ENCODE measurements at regions not wholly inside any gene's neighbourhood (a gene's known extent, or its start where the extent isn't known, plus 50 kb on each side); places are given as distances from the start of the nearest gene placed in this dataset.
"Not testable (repeated sequence)": the region's sequence is repeated elsewhere in the genome, so short reads cannot be mapped to it uniquely, and the experiment has no call there.

DNA sequence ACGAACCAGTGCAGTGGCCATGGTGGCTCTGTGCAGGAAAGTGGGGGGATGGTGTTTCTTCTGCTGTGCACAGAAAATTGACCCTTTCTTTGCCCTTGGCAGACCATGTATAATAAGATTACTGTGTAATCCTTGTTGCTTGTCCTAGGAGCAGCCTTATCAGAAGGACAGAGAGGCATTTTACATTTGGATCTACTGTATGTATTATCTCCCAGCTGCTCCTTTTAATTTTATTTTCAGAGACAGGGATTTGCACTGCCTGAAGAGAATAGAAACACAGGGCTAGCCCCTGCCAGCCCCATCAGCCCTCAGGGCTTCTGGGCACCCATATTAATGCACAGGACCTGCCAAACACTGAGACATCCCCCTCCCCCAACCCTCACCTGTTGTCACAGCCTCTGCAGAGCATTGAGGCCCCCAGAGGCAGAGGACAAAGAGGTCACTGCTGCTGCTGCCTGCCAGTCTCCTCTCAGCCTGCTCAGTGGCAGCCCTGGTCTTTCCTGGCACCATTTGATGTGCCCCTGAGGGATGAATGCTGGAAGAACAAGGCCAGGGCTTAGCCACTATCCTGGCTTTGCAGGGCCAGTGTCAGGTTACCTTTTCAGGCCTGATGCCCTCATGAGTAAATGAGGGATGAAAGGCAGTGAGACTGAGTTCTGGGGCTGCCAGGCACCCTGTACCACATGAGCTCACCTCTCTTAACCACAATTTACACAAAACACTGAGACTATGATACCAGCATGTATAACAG, 533.4 kb downstream of the NTRK3 start:
- no peak for DNase-seq

DNA sequence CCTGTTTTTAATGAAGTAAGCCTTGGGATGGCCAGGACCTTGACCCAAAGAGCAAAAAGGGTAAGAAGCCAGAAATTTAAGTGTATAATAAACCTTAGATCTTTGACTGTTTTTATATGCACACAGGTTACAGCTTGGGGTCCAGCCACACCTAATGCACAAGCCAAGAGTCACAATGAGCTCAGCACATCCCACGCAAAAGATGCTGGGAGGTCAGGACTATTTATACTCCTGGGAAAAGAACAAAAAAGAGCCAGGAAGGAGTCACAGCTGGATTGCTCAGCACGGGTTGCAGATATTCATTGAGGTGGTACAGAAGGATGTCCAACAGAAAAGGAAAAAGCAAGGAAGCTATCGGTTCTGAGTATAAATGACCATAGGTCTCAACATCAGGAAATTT, 536.3 kb downstream of the NTRK3 start:
- no peak for DNase-seq

DNA sequence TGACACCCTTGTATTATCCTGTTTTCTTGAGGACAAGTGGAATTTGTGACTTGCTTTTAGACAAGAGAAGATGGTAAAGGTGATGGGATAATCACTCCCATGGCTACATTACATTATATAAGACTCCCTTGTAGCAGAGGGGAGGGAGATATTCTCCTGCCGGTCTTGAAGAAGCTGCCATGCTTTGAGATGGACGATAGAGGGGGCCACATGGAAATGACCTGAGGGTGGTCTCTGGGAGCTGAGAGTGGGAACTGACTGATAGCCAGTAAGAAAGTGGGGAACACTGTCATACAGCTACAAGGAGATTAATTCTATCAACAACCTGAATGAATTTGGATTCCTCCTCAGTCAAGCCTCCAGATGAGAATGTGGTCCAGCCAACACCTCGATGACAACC, 540.1 kb downstream of the NTRK3 start:
- no peak for DNase-seq

DNA sequence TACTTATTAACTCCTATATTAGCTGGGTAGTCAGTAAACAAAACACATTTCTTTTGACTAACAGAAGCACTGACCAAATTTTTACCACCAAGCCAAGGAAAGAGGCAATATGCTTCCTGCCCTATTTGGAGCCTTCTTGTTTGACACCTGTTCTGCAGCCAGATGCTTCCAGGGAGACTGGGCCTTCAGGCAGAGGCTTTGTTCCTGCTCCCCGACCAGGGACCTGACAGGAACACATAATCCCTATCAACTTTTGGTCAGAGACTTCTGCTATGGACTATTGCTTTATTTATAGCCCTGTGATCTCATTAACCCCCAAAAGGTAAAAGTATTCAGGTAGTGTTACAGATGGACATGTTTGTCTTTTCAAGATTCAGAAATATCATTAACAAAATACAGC, 541.3 kb downstream of the NTRK3 start:
- no peak for DNase-seq

DNA sequence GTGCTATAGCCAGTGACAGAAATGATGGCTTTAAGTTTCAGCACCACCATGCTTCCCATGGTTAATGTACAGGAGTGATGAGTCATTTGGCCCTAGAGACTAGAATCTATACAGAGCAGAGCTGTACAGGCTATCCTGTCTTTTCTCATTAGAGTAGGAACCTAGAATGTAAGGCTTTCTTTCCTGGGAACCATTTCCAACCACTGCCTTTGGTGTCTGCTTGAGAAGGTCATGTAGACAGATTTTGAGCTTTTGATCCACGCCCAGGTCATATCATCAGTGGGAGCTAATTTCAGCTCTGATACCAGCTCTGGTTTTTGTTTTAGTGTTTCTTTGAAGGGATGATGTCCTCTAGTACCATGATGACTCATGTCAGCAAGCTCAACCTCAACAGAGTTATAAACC, 543.1 kb downstream of the NTRK3 start:
- DNase-seq: no peak

DNA sequence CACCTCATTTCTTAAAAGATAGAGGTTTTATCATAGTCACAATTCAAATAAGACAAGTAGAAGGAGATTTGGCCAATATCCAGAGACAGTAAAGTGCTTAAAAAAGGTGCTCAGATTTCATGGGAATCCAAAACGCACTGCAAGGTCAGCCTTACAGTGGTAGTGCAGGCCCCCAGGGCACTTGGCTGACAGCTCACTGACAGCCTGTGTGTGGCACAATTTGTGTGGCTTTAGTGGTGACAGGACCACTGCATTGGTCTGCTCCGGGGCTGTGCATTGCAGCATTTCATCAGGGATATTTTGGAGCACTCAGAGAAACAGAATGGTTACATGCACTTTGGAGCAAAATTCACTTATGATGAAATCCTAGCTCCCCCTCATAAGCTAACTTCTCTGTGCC, 544.3 kb downstream of the NTRK3 start:
- no peak for DNase-seq

DNA sequence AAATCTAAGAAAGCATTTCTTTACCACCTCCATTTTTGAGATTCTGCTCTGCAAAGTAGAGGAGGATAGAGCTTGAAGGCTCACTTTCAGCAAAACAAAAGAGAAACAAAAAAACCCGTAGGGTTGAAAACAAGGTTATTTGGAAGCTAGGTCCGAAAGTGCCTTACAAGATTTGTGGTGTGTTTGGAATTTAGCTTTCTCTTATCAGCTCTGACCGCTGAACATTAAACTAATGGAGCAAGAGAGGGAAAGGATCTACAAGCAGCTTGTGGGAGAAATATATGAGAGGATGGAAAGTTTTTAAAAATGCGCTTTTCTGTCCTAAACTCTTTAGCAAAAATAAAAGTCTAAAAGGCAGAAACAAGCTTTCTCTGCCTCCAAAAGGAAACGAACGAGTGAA, 545.5 kb downstream of the NTRK3 start:
- no peak for DNase-seq

DNA sequence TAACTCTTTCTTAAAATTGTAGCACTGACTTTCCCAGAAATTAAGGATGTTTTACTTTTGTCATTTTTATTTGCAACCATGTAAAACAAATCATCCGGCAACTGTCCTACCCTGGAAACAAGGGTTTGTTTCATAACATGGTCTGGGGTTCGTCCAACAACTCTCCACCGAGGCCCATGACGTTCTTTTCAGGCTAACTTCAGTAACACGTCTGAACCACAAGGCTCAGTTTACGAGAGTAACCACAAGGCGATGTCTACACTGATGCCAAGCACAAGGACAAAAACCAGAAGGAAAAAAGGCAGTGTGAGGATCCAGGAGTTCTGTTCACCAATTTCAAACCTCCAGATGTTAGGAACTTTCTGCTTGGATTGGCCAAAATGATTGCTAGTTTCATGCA, 546.1 kb downstream of the NTRK3 start:
- no peak for DNase-seq

DNA sequence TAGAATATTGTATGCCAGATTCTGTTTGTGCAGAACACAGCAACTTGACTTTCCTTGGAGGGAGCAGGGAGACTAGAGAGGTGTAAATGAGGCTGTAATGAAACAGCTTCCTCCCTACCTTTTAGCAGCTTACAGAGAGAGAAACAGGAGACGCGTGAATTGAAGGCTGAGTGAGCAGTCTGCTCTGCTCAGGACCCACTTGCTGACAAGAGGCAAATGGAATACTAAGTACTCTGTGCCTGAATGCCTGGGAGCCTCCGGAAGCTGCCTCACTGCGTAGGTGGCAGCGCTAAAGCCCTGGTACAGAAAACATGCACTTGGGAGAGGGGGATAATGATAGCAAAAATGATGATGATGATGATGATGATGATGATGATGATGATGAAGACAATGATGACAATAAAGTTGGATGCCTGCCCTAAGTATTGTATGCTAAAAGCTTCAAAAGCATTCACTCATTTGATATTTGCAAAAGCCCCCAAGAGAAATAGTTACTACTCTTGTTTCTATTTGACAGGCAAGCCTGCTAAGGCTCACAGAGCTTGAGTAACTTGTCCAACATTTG, 548.9 kb downstream of the NTRK3 start:
- no peak for DNase-seq

DNA sequence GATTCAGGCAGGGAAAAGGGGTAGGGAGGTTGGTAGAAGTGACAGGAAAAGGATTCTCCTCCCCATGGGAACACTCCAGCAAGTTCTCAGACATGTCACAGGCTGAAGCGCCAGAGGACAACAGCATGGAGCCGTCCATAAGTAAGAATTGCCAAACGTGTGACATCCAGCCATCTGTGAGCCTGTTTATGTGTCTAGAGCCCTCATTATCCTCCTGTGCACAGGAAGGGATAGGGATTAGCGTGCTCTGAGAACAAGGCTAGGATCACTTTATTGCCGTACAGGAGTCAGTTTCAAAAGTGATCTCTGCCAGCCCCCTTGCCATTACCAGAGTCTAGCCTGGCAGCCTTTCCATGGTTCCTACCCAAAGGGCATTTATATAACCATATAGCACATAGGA, 549.5 kb downstream of the NTRK3 start:
- no peak for DNase-seq

DNA sequence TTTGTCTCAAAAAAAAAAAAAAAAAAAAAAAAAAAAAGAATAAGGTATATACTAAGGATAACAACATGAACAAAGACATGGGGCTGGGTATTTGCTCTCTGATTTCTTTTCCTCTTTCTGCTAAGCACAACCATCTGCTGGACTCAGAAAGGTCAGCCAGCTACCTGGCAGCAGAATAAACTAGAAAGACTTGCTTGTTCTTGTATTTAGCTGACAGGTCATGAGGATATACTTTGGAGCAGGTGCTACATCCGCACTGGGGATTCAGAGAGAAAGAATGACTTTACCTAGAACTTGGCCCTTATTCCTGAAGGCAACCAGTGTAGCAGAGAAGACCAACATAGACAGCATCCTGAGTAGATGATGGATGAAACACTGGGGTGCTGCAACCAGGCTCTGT, 550.5 kb downstream of the NTRK3 start:
- DNase-seq: no peak

DNA sequence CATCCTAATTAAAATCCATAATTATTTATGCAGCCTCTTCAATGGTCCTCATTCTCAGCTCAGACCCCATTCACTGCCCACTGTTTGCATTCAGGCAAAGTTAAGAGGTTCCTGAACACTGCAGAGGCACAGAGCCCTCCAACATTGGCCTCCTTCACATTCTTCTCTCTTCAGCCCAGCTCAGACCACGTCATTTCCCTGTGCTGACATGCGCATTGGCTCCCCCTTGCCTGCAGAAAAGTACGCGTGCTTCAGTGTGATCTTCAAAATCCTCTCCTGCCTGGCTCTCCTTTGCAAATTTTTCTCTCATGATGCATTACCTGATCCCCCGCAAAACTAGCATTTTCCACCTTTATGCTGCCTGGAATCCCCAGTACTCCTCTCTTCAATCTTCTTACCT, 552.3 kb downstream of the NTRK3 start:
- DNase-seq: no peak

DNA sequence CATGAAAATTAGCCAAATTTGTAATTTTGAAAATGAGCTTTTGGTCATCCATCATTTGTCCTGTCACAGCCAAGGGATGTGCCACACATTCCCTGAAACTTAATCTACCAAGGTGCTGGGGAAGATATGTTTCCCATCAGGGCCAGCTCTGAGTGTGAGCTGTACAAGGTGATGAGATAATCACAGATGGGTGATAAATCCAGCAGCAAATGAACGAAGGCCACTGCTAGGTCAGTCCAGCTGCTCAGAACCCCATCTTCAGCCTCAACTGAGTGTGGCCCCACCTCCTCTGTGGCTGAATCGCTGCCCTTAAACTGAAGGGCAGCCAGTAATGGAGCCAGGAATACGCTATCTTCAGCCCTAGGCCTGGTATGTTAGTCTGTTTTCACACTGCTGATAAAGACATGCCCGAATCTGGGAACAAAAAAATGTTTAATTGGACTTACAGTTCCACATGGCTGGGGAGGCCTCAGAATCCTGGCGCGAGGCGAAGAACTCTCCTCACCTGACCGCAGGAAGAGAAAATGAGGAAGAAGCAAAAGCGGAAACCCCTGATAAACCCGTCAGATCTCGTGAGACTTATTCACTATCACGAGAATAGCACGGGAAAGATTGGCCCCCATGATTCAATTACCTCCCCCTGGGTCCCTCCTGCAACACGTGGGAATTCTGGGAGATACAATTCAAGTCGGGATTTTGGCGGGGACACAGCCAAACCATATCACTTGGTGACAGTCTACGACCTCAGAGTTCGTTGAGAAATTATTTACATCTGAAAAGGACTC, 553.0 kb downstream of the NTRK3 start:
- no peak for DNase-seq

DNA sequence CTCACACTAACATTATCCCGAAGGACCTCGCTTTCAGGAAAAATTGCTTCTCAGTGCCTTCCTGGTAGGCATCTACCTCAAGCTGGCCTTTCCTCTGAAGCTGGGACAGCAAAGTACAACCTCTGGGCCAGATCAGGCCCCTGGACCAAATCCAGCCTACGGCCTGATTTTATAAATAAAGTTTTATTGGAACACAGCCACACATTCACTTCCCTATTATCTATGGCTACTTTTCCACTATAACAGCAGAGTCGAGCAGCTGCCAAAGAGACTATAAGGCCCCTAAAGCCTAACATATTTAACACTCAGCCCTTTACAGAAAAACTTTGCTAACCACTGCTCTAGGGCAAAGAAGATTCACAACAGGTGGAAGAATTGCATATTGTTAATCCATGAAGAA, 554.3 kb downstream of the NTRK3 start:
- no peak for DNase-seq

DNA sequence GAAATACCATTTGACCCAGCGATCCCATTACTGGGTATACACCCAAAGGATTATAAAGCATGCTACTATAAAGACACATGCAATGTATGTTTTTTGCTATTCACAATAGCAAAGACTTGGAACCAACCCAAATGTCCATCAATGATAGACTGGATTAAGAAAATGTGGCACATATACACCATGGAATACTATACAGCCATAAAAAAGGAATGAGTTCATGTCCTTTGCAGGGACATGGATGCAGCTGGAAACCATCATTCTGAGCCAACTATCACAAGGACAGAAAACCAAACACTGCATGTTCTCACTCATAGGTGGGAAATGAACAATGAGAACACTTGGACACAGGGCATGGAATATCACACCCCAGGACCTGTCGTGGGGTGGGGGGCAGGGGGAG, 558.1 kb downstream of the NTRK3 start:
- DNase-seq: not testable (repeated sequence)

DNA sequence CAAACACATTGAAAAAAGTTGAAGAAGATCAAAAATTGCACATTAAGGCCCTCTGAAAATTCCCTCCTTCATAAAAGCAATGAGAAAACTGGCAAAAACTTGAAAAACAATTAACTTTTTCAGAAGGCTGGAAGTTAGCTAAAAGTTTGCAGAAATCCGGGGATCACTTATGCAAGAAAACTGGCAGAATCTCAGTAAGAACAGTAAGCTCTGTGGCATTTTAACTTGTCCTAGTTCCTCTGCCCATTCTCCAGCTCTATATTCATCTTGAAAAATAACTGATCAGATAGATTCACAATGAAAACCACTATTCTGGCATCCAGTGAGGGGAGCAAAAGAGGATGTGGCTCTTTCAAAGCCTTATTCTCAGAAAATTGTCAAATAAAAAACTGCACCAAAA, 566.8 kb downstream of the NTRK3 start:
- no peak for DNase-seq

DNA sequence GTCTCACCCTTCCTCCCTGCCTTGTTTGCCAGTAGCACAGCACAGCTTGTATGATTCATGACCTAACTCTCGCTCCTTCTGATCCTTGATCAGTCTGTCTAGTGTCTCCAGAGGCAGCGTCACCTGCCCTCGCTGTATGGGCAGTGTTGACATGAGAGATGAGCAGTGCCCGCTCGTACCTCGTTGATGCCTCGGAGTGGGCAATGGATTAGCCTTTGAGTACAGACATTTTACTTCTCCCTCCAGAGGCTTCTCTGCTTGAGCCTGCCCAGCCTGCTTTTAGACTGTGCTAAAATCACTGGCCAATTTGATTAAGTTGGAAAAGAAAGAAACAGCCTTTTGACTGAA, 569.0 kb downstream of the NTRK3 start:
- DNase-seq: no peak

DNA sequence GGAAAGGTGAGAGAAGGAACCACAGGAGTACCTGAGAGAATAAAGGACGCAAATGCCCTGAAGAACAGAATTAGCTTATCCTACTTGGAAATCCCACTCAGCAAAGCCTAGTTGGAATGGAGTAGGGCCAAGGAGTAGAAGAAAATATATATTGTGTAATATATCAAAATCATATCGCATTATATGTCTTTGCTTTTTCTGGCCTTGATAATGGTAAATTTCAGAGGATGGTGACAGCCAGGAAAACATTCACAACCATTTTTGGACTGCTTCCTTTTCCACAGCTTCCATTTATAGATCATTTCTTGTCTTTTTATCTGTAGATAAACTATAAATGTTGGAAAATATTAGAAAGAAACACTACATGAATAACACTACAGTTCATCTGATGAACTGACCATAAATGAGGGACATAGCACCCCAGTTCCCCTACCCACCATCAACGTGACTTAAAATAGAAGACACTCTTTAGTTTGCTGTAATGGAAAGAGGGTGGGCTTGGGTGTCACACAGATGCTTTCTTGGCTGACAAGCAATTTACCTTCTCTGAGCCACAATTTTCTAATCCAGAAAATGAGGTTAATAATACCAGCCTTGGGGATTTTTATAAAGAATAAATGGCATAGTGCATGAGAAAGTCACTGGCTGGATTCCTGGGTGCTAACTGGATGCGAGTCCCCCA, 569.6 kb downstream of the NTRK3 start:
- no peak for DNase-seq

DNA sequence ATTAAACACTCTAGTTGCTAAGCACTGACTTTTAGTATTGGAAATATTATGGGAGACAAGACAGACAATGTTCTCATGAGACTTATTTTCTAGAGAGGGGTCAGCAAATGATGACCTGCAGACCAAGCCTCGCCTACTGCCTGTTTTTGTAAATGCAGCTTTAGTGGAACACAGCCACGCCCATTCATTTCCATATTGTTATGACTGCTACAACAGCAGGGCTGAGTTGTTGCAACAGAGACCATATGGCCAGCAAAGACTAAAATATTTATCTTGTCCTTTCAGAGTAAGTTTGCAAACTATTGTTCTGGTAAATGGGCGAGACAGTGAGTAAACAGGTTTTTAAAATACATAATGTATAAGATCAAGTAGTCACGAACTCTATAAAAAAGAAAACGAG, 570.2 kb downstream of the NTRK3 start:
- DNase-seq: no peak

DNA sequence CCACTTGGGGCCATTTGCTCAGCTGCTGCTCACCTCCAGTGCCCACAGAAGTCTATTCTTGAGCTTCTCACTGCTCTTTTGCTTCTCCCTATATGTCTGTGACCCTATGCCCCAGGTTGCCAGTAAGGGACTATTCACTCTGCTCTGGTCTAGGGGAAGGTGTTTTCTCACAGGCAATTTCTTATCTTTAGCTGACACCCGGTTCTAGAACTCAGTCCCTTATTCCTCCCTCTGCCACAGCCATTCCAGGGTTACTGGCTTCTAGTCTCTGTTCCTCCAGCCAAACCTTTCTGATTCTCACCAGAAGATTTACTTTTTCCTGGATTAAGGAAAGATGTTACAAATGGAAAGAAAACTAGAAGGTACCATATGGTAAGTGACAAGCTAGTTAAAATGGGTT, 574.0 kb downstream of the NTRK3 start:
- no peak for DNase-seq

DNA sequence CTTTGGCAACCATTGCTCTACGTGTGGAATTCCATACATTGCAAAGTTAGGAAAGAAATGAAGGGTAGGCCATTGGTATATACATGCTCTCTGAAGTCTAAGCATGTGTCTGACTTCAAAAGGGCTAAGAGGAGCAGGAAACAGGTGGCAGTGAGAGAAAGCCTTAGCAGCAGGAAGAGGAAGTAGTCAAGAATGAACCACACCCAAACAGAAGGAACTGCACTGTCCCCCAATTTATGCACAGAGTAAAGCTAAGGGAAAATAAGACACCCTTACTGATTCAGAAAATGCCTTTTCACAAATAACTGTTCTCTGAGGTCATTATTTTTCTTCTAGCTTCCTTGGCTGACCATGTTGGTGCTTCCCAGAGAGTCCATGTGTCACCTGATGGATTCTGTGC, 575.4 kb downstream of the NTRK3 start:
- no peak for DNase-seq

DNA sequence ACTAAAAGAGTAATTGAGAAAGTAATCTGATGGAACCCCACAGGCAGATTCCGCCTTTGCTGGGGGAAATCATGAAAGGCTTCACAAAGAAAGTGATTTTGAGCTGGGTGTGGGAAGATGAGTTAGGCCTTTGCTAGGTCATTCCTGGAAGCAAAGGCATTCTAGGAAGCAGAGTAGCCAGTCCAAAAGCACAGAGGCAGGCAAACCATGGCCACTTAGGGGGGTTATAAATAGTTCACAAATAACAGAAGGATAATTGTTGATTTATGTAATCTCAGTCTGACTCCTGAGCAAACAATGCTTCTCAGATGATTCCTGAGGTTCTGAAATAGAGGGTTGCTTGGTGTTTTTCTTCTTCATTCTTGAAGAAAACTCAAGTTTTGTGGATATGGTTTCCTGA, 576.3 kb downstream of the NTRK3 start:
- DNase-seq: no peak

DNA sequence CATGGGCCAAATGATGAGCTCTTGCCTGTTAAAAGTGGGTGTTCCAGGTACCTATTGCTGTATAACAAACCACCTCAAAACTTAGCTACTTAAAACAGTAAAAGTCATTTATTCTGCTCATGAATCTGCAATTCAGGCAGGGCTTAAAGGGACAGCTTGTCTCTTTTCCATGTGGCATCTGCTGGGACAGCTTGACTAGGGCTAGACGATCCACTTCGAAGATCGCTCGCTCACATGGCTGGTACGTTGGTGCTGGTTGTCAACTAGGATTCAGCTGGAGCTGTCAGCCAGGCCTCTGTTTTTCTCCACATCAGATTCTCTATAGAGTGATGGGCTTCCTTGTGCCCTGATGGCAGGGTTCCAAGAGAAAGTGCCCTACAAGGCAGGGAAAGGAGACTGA, 581.3 kb downstream of the NTRK3 start:
- DNase-seq: no peak
